ENCODE measurements at regions not wholly inside any gene's neighbourhood (a gene's known extent, or its start where the extent isn't known, plus 50 kb on each side); places are given as distances from the start of the nearest gene placed in this dataset.

DNA sequence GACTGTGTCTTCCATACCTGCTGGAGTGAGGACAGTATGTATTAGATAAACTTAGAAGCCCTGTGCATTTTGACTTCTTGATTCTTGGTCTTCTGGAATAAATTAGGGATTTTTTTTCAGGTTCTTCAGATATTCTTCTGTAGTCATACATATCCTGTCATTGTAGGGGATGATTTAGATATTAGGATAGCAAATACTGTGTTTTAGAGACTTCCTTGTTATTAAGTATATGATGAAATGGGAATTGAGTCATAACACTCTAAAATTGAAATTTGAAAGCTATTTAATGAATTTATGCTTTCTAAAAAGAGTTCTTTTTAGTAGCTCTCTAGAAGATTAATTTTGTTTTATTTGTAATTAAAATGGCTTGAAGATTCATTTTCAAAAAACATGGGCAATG lies 371.5 kb upstream of the RGS6 start:
- H3K36me3 Mint-ChIP-seq = no peaks in the 10 kb centered on the region
- H3K9me3 Mint-ChIP-seq = no peaks in the 10 kb centered on the region
- no peak overlapping the region for H3K4me3 Mint-ChIP-seq
- H3K27ac Mint-ChIP-seq = no peak overlapping the region
- ChIA-PET CTCF (no interaction called here), POLR2A (interaction anchor here (0.5 kb wide), 1 partner anchor 25 kb away, joined by 3 read pairs; no protein-coding TSS in a partner anchor)
- DNase-seq (ENCODE audit: low spot score) = no peak
- peaks cover 15% of the 10 kb centered on the region for H3K4me1 Mint-ChIP-seq
- TF ChIP-seq, protein P1, sequence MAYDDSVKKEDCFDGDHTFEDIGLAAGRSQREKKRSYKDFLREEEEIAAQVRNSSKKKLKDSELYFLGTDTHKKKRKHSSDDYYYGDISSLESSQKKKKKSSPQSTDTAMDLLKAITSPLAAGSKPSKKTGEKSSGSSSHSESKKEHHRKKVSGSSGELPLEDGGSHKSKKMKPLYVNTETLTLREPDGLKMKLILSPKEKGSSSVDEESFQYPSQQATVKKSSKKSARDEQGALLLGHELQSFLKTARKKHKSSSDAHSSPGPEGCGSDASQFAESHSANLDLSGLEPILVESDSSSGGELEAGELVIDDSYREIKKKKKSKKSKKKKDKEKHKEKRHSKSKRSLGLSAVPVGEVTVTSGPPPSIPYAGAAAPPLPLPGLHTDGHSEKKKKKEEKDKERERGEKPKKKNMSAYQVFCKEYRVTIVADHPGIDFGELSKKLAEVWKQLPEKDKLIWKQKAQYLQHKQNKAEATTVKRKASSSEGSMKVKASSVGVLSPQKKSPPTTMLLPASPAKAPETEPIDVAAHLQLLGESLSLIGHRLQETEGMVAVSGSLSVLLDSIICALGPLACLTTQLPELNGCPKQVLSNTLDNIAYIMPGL (CRISPR knock-in tag; IDR thresholded peaks at IDR 0.05) = no peak
- TF ChIP-seq CBFB (CRISPR knock-in tag; IDR thresholded peaks at IDR 0.05; ENCODE audit: low read depth) (no peak), JAZF1 (CRISPR knock-in tag; IDR thresholded peaks at IDR 0.05) (no peak), FOXP1 (CRISPR knock-in tag; IDR thresholded peaks at IDR 0.05; ENCODE audit: borderline replicate concordance) (no peak), IRF2 (CRISPR knock-in tag; IDR thresholded peaks at IDR 0.05; ENCODE audit: borderline replicate concordance, low read depth) (no peak), SOX15 (CRISPR knock-in tag; IDR thresholded peaks at IDR 0.05) (no peak), AFF4 (CRISPR knock-in tag; IDR thresholded peaks at IDR 0.05; ENCODE audit: borderline replicate concordance) (no peak), IRF1 (CRISPR knock-in tag; IDR thresholded peaks at IDR 0.05) (no peak), ATF1 (CRISPR knock-in tag; IDR thresholded peaks at IDR 0.05) (no peak), ZBTB21 (CRISPR knock-in tag; IDR thresholded peaks at IDR 0.05; ENCODE audit: borderline replicate concordance) (no peak), ZNF396 (CRISPR knock-in tag; IDR thresholded peaks at IDR 0.05; ENCODE audit: borderline replicate concordance) (no peak), NR3C1 (CRISPR knock-in tag; conservative IDR thresholded peaks at IDR 0.05; ENCODE audit: low read depth) (no peak), ZNF425 (CRISPR knock-in tag; conservative IDR thresholded peaks at IDR 0.05) (no peak), GABPB1 (CRISPR knock-in tag; IDR thresholded peaks at IDR 0.05) (no peak), SMAD3 (CRISPR knock-in tag; IDR thresholded peaks at IDR 0.05; ENCODE audit: borderline replicate concordance) (no peak), ZNF416 (CRISPR knock-in tag; IDR thresholded peaks at IDR 0.05) (no peak), PRRX2 (CRISPR knock-in tag; IDR thresholded peaks at IDR 0.05) (no peak)
- TF ChIP-seq, protein P2, sequence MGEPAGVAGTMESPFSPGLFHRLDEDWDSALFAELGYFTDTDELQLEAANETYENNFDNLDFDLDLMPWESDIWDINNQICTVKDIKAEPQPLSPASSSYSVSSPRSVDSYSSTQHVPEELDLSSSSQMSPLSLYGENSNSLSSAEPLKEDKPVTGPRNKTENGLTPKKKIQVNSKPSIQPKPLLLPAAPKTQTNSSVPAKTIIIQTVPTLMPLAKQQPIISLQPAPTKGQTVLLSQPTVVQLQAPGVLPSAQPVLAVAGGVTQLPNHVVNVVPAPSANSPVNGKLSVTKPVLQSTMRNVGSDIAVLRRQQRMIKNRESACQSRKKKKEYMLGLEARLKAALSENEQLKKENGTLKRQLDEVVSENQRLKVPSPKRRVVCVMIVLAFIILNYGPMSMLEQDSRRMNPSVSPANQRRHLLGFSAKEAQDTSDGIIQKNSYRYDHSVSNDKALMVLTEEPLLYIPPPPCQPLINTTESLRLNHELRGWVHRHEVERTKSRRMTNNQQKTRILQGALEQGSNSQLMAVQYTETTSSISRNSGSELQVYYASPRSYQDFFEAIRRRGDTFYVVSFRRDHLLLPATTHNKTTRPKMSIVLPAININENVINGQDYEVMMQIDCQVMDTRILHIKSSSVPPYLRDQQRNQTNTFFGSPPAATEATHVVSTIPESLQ (CRISPR knock-in tag; IDR thresholded peaks at IDR 0.05) = no peak
- TF ChIP-seq, protein P3, sequence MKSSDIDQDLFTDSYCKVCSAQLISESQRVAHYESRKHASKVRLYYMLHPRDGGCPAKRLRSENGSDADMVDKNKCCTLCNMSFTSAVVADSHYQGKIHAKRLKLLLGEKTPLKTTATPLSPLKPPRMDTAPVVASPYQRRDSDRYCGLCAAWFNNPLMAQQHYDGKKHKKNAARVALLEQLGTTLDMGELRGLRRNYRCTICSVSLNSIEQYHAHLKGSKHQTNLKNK (CRISPR knock-in tag; IDR thresholded peaks at IDR 0.05) = no peak
- ATAC-seq = no peak
- no peaks in the 10 kb centered on the region for H3K27me3 Mint-ChIP-seq (ENCODE audit: low read depth)

Measured in WTC11 (cell line).